ENCODE measurements at regions not wholly inside any gene's neighbourhood (a gene's known extent, or its start where the extent isn't known, plus 50 kb on each side); places are given as distances from the start of the nearest gene placed in this dataset.
"Not testable (repeated sequence)": the region's sequence is repeated elsewhere in the genome, so short reads cannot be mapped to it uniquely, and the experiment has no call there.

DNA sequence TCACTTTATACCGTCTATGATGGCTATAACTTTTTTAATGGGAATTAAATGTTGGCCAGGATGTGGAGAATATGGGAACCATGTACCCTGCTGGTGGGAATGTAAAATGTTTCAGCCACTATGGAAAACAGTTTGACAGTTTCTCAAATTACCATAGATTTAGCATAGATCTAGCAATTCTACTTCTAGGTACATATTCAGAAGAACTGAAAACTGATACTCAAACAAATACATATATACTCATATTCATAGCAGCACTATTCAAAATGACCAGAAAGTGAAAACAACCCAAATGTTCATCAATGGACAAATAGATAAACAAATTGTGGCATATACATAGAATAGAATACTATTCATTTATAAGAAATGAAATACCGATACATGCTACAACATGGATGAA lies 539.4 kb downstream of the IGSF11 start:
- no peak for DNase-seq (ENCODE audit: low read depth in 2 of 2)

DNA sequence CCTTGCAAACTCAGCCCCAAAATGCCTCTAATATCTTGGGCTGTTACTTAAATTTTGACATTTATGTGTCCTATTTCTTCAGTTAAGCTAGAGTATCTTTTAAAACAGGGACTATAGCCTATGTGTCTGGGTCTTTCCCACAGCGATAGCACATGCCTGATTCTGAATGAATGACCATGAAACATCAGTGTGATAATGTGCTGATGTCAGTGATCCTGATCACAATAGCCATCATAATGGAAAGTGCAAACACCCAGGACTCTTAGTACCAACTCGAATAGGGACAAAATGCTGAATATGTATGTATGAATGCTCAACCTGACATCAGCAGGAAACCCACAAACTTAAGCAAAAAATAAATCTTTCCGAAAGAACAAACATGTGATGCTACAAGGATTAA lies 537.4 kb downstream of the IGSF11 start:
- DNase-seq (ENCODE audit: low read depth in 2 of 2) = no peak

DNA sequence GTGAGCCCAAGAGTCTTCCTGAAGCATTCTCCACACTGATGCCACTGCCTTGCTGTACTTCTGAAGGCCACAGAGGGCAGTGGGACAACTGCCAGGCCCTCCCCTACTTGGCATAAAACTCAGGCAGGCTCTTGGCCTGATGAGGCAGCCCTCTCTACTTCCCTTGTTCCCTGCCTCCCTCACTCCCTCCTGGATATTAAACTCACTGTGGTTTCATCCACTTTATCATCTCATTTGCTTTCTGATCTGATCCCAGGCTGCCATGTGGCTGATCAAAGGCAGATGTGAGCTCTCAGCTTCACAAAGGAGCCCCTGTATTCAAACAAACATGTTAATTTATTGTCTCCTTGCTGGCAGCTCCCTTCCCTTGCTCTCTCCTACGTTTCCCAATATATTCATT lies 533.5 kb downstream of the IGSF11 start:
- no peak for DNase-seq (ENCODE audit: low read depth in 2 of 2)

DNA sequence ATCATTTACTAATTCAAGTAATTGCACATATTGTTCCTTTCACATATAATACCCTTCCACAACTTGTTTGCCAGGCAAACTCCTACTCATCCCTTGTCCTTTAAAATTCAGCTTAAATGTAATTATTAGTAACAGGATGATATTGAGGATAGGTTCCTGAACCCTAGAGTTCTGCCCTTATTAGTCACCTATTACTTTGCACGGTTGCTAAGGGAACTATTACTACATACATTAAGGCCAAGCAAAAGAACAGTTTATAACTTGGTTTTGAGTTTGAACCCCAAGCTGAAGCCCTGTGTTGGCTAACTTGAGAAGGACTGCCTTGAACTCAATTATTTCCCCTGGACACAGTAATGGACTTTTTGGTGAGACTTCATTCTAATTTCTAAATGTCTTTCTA lies 529.7 kb downstream of the IGSF11 start:
- DNase-seq (ENCODE audit: low read depth in 2 of 2) = no peak

DNA sequence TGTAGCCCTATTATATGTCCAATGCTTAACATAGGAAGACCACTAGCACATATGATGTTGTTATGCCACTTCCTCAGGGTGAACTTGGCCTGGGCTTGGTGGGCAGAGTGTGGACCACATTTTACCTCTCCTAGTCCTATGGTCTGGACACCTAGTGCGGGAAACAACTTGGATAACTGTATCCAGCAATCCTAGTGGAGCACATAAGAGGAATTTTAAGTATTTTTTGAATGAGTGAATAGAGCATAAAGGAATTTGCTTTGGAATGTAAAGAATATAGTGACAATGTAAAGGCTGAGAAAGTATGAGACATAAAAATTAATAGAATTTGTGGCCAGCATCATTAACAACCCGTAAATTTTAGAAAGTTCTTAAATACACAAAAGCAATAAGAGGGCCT lies 528.9 kb downstream of the IGSF11 start:
- no peak for DNase-seq (ENCODE audit: low read depth in 2 of 2)

DNA sequence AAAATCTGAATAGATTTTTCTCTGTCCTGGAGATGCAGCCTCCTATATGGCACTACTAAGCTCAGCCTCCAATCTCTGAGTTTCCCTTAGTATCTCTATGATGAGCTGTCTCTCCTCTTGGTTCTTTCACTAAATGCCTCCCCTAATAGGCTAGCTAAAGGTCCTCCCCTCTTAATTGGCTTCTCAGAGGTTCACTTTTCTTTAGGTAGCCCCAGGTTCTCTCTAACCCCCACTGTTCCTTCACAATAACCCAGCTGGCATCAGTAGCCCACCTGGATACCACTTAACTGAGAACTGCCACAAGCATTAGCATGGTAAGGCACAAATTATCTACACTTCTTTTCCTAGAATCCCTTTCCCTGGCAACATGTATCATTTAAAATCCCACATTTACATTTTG lies 523.2 kb downstream of the IGSF11 start:
- no peak for DNase-seq (ENCODE audit: low read depth in 2 of 2)

DNA sequence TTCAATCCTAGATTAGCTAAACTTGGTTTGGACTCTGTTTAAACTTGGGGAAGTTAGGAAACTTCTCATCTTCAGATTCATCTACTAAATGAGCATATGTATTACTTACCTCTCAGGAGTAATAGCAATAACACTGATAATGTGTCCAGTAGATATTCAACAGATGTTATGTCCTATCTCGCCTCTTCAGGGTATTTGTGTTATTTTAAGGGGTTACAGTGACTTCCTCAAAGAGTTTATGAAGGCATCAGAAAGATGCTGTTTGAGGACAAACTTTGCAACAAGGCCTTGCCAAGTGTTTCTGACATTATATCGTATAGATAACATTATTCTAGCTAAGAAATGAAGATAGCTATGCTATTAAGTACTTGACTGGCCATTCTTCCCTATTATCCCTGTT lies 522.3 kb downstream of the IGSF11 start:
- DNase-seq (ENCODE audit: low read depth in 2 of 2) = no peak

DNA sequence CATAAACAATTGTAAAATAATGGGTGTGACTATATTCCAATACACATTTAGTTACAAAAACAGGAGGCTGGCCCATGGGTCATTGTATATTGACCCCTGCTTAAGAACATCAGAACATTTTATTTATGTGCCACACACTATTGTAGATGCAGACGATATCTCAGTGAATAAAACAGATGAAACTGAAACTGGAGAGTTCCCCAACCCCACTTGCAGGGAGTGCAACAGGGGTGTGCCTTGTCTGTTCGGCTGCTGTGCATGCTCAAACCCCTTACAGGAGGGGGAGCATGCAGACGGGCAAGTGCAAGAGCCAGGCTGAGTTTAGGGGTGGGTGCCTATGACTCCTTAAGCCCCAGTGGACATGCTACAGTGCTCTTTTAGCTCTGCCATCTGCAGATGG lies 509.6 kb downstream of the IGSF11 start:
- no peak for DNase-seq (ENCODE audit: low read depth in 2 of 2)

DNA sequence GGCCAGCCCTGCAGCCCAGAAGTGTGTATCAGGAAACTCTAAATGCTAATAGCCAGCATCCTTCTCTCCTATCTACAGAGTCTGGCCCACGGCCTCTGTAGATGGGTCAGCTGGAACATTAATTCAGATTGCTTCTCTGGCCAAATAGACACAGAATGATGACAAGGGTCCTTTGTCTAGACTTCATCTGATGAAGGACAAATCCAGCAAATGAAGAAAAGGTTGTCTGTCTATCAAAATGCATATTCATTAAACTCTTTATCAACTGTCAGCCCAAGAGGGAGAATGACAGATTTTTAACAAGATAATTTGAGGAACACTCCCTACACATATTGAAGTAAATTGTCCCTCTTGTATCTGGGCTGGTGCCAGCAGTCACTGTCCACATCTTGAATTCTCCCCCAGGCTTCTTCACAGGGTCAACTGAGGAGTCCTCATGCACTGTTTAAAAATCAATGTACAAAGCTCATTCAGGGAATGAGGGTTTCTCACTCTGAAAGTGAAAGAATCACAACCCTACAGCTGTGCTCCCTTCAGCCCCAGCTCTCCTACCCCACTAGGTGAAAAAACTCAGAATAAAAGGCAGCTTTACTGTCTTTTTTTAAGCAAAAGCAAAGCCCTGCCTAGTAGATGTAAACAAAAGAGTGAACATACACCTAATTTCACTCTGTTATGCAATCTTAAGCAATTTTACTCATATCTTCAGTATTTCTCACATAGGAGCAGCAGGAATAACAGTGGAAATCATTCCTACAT lies 507.7 kb downstream of the IGSF11 start:
- no peak for DNase-seq (ENCODE audit: low read depth in 2 of 2)

DNA sequence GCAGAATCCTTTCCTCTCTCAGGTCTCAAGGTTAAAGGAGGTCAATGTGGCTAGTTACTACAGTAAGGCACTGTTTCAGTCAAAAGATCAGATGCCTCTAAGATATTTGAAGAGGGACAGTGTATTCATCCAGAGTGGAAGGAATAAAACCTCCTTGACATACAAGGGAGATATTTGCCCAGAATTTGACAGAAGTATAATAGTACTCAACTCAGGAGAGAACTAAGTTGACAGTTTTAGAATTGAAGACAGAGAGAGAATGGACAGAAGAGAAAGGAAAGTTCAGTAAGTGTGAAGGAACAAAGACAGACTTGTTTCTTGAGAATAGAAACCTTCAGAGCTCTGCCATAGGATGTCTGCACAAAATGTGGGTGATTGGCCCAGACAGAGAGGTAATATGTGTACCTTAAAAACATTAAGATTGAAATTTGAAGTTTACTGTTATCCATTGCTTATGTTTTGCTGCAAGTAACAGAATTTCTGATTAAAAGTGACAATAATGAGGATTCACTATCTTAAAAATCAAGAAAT lies 507.1 kb downstream of the IGSF11 start:
- DNase-seq (ENCODE audit: low read depth in 2 of 2) = no peak

DNA sequence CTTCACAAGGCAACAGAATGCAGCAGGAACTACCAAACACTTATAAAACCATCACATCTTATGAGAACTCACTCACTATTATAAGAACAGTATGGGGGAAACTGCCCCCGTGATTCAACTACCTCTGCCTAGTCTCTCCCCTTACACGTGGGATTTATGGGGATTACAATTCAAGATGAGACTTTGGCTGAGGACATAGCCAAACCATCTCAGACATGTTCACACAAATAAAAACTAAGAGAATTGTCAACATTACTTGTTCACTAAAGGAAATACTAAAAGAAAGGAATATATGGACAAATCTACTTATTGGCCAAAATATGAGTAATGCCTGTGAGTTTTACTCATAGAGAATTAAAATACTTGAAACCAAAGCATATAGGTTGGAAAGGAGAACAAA lies 505.1 kb downstream of the IGSF11 start:
- no peak for DNase-seq (ENCODE audit: low read depth in 2 of 2)

DNA sequence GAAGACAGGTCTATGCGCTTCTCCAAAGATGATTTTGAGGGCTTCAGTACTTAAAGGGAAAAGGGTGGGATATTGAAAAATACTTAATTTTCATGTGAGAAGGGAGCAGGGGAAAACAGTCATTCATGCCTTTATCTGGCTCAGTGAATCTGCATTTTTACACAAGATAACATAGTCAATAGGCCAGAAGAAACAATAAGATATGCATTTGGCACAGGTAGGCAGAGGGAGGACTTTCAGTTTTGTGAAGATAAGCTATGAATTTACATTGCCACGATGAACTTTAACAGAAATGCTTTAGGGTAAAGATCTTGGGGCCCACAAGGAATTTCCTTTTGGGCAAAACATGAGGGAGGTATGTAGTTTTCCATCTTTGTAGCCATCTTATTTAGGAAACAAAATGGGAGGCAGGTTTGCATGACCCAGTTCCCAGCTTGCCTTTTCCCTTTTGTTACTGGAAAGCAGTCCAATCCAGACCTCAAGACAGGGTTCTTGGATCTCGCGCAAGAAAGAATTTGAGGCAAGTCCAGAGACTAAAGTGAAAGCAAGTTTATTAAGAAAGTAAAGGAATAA lies 504.2 kb downstream of the IGSF11 start:
- no peak for DNase-seq (ENCODE audit: low read depth in 2 of 2)

DNA sequence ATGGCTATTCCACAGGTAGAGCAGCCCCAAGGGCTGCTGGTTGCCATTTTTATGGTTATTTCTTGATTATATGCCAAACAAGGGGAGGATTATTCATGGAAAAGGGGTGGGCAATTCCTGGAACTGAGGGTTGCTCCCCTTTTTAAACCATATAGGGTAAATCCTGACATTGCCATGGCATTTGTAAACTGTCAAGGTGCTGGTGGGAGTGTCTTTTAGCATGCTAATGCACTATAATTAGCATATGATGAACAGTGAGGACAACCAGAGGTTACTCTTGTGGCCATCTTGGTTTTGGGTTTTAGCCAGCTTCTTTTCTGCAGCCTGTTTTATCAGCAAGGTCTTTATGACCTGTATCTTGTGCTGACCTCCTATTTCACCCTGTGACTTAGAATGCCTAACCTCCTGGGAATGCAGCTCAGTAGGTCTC lies 503.7 kb downstream of the IGSF11 start:
- DNase-seq (ENCODE audit: low read depth in 2 of 2) = not testable (repeated sequence)

DNA sequence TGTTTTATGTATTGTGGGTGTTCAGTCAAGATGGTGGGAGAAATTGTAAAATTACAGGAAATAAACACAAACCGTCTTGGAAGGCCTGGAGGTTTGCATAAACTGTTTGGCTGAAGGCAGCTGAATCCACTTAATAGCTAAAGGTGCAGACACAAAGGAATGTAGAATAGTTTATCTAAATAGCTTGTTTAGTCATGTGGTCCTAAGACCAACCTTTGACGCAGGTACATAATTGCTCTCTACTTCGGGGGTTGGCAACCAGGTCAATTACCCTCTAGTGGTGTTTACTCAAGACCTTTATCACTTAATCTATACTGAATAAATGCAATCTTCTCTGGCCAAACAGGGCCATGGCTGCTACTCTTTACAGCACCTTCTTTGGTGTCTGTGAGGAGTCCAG lies 502.8 kb downstream of the IGSF11 start:
- no peak for DNase-seq (ENCODE audit: low read depth in 2 of 2)

DNA sequence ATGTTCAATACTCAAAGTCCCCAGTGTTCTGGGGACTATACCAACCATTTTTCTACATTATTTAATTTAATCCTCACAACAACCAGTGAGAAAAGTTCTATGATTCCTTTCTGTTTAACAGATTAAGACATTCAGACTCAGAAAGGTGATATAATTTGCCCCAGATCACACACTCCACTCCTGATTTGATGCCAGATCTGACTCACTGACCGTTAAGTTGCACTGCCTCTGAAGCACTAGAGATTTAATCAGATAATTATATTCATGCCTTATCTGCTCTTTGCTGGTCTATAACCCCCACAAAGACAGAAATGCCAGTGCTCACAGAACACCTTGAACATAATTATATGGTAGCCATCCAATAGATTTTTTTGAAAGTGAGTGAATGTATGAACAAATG lies 501.0 kb downstream of the IGSF11 start:
- DNase-seq (ENCODE audit: low read depth in 2 of 2) = no peak

DNA sequence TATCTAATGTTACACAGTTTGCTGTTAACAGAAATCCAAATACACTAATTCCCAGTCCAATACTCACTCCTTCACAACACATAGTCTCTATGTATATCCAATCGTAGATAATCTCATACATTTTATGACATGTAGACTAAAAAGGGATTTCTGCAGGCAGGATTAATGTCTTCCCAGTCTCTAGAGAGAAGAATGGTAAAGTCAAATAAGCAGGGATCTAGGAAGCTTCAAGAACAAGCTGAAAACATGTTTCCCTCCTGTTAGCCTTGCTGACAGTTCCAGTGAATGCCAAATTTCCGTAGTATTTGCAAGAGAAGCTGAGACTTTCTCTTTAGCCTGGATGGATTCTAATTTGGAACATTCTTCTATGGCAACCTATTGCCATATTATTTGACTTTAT lies 500.1 kb downstream of the IGSF11 start:
- no peak for DNase-seq (ENCODE audit: low read depth in 2 of 2)

DNA sequence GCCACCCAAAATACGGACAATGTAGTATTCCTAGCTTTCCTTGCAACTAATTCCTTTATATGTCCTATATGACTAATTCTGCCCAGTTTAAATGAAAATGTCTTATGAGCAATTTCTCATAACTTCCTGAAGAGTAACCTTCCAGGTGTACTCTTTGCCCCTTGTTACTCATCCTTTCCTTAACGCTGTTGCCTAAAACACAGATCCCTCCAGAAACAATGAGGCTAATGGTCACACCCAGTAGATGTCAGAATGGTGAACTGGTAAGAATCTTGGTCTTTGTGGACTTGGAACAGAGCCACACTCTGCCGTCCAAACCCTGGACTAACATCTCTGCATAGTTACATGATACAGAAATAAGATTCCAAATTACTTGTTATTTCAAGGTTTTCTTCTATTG lies 497.9 kb downstream of the IGSF11 start:
- no peak for DNase-seq (ENCODE audit: low read depth in 2 of 2)

DNA sequence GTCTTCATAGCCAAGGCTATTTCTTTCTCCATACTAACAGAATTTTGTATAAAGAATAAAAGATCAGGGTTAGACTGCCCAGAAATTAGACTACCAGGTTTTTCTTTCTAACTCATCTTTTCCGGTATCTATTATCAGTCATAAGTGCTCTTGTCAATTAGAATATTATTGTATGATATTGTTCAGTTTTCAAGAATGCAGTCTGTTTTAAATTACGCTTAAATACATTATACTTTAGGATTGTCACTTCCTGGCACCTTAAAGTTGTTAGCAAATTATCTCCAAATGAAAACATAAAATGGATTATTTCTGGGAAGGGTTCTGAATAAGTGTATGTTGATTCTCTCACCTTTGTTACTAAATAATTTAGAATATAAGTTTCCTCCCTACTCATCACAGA lies 497.2 kb downstream of the IGSF11 start:
- DNase-seq (ENCODE audit: low read depth in 2 of 2) = no peak

DNA sequence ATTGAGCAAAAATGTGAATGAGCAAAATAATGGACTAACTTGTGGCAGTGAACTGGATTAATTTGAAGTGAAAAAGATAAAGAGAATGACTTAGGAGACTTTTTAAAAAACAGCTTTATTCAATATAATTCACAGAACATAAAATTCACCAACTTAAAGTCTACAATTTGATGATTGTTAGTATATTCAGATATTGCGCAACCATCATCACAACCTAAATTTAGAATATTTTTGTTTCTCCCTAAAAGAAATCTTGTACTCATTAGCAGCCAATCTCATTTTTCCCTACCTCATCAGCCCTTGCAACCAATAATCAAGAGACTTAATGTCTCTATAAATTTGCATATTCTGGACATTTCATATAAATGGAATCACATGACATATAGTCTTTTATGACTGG lies 496.5 kb downstream of the IGSF11 start:
- no peak for DNase-seq (ENCODE audit: low read depth in 2 of 2)

DNA sequence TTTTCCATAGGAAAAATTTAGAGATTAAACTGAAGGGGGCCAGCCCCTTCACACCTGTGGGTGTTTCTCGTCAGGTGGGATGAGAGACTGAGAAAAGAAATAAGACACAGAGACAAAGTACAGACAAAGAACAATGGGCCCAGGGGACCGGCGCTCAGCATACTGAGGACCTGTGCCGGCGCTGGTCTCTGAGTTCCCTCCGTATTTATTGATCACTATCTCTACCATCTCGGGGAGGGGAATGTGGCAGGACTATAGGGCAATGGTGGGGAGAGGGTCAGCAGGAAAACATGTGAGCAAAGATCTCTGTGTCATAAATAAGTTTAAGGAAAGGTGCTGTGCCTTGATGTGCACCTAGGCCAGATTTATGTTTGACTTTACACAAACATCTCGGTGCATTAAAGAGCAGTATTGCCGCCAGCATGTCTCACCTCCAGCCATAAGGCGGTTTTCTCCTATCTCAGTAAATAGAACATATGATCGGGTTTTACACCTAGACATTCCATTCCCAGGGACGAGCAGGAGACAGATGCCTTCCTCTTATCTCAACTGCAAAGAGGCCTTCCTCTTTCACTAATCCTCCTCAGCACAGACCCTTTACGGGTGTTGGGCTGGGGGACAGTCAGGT lies 494.7 kb downstream of the IGSF11 start:
- DNase-seq (ENCODE audit: low read depth in 2 of 2) = not testable (repeated sequence)

DNA sequence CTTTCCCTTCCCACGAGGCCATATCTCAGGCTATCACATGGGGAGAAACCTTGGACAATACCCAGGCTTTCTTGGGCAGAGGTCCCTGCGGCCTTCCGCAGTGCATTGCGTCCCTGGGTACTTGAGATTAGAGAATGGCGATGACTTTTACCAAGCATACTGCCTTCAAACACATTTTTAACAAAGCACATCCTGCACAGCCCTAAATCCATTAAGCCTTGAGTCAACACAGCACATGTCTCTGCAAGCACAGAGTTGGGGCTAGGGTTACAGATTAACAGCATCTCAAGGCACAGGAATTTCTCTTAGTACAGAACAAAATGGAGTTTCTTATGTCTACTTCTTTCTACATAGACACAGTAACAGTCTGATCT lies 494.2 kb downstream of the IGSF11 start:
- DNase-seq (ENCODE audit: low read depth in 2 of 2) = not testable (repeated sequence)

DNA sequence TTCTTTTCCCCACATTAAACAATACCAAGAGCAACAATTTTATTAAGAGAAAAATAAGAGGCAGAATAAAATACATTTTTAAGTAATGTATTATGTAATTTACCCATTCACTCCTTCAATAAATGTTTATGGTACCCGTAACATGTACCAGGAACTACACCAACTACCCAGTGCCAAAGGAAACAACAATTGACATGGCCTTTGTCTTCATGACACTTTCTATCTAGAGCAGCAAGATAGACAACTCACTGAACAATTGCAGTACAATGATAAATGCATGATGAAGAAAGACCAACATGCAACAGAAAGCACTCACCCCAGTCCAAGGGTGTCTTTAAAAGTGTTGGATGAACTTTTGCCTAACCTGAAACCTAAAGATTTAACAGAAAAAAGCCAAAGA lies 493.8 kb downstream of the IGSF11 start:
- no peak for DNase-seq (ENCODE audit: low read depth in 2 of 2)

DNA sequence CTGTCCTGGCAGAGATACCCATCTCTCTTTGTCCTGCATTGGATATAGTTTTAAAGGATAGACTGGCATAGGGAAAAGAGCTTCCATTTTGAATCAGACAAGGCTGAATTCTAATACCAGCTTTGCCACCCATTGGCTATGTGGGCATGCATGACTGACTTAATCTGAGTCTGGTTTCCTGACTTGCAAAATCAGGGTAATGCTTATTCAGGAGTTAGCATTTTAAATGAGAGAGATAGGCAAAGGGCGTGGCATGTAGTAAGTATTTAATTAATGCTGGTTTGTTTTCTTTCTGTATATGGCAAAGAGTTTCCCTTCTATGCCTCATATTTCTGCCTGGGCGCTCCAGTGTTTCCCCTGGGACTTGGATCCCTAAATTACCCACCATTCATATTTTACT lies 492.9 kb downstream of the IGSF11 start:
- no peak for DNase-seq (ENCODE audit: low read depth in 2 of 2)
